Renal pelvis (tissue), 1 donor: ENCODE measurements at regions not wholly inside any gene's neighbourhood (a gene's known extent, or its start where the extent isn't known, plus 50 kb on each side); places are given as distances from the start of the nearest gene placed in this dataset.
"Not testable (repeated sequence)": the region's sequence is repeated elsewhere in the genome, so short reads cannot be mapped to it uniquely, and the experiment has no call there.

Source experiments
- DNase-seq: peaks from one replicate; pipeline ENCODE4 v3.0.0-alpha.2; 2013

GRCh38 chr6:164378330-164378729, 931.1 kb downstream of the C6orf118 start:
- DNase-seq = no peak

GRCh38 chr6:164377348-164377918, 932.0 kb downstream of the C6orf118 start:
- no peak for DNase-seq

GRCh38 chr6:164370773-164371172, 938.6 kb downstream of the C6orf118 start:
- no peak for DNase-seq

- DNase-seq = no peak
Measured at GRCh38 chr6:164359441-164359840, 944.9 kb downstream of the QKI start.

- no peak for DNase-seq
Measured at GRCh38 chr6:164359036-164359435, 944.5 kb downstream of the QKI start.

- no peak for DNase-seq
Measured at GRCh38 chr6:164356814-164357213, 942.3 kb downstream of the QKI start.

- DNase-seq = no peak
Measured at GRCh38 chr6:164347455-164347854, 932.9 kb downstream of the QKI start.

- DNase-seq = no peak
Measured at GRCh38 chr6:164346631-164347030, 932.1 kb downstream of the QKI start.

GRCh38 chr6:164345806-164346496, 931.4 kb downstream of the QKI start:
- no peak for DNase-seq

GRCh38 chr6:164345327-164345726, 930.8 kb downstream of the QKI start:
- DNase-seq = no peak

GRCh38 chr6:164344801-164345291, 930.3 kb downstream of the QKI start:
- no peak for DNase-seq

GRCh38 chr6:164339442-164339841, 924.9 kb downstream of the QKI start:
- not testable (repeated sequence) for DNase-seq

GRCh38 chr6:164337925-164338397, 923.4 kb downstream of the QKI start:
- DNase-seq = no peak

GRCh38 chr6:164337024-164337924, 922.8 kb downstream of the QKI start:
- DNase-seq = no peak

- DNase-seq = no peak
Measured at GRCh38 chr6:164336455-164336854, 921.9 kb downstream of the QKI start.

- DNase-seq = no peak
Measured at GRCh38 chr6:164331026-164331425, 916.5 kb downstream of the QKI start.

- DNase-seq = no peak
Measured at GRCh38 chr6:164325168-164325567, 910.6 kb downstream of the QKI start.

GRCh38 chr6:164322533-164322932, 908.0 kb downstream of the QKI start:
- no peak for DNase-seq

- DNase-seq = peak; percentile 33
Measured at GRCh38 chr6:164321297-164321696, 906.8 kb downstream of the QKI start.

GRCh38 chr6:164315376-164315775, 900.9 kb downstream of the QKI start:
- DNase-seq = no peak

- no peak for DNase-seq
Measured at GRCh38 chr6:164308339-164308738, 893.8 kb downstream of the QKI start.
